HepG2 (cell line): ENCODE measurements at regions not wholly inside any gene's neighbourhood (a gene's known extent, or its start where the extent isn't known, plus 50 kb on each side); places are given as distances from the start of the nearest gene placed in this dataset.

ENCODE experiments used
- ATAC-seq: fragments of 200-7000 bp; cut with Tn5 transposase; 3 replicates; pipeline ENCODE4 v1.9.1; 2020; ENCODE audit warnings: mild to moderate bottlenecking, moderate library complexity
- BruUV-seq: library from RNA; stranded (reverse); fragments of 400-500 nt; replicated peaks from 2 replicates; lab custom pipeline; 2021; lab: Mats Ljungman, UMichigan
- CTCF ChIA-PET: fragments of 300-600 bp; formaldehyde crosslinking; extraction: SDS; loops from one replicate; lab custom pipeline; 2021; ENCODE audit warnings: low total read pairs, inconsistent platforms, low intra/inter-chr PET ratio; lab: Yijun Ruan, JAX
- POLR2A ChIA-PET: fragments of 350-600 bp; sonication (Branson Sonifier 250); formaldehyde crosslinking; loops from one replicate; lab custom pipeline; 2020; ENCODE audit warnings: antibody characterized with exemption, inconsistent platforms; lab: Yijun Ruan, JAX
- DNase-seq: peaks from one replicate; pipeline ENCODE4 v3.0.0-alpha.2; 2015; ENCODE audit warnings: low spot score
- FAIRE-seq: peaks from 3 replicates; lab custom pipeline; 2011; peaks lifted over from hg19 to GRCh38; lab: Jason Lieb, UNC
- H2AFZ ChIP-seq: one replicate; pipeline ENCODE4 v1.6.1; 2011; ENCODE audit warnings: low read length, inconsistent platforms
- H3K27ac ChIP-seq: fragments of 300-600 bp; 3 replicates; pipeline ENCODE4 v1.8.0; 2011; ENCODE audit warnings: mixed run types, mild to moderate bottlenecking, mixed read lengths, low read length, inconsistent platforms; ENCODE audit not compliant: insufficient read depth; ENCODE audit errors: extremely low read length
- H3K27me3 ChIP-seq, 2 experiments: fragments of 200-600 bp in 1 of 2; 2 replicates in 1 of 2; 3 replicates in 1 of 2; pipeline versions ENCODE4 v1.6.0 to v1.8.0; 2011; ENCODE audit warnings: low read length in 2 of 2, mild to moderate bottlenecking in 2 of 2, moderate library complexity in 2 of 2, inconsistent platforms in 1 of 2; ENCODE audit not compliant: insufficient read depth in 2 of 2, control insufficient read depth in 1 of 2
- H3K36me3 ChIP-seq, 2 experiments: fragments of 200-600 bp in 1 of 2; replicated peaks in 1 of 2; 2 replicates in 1 of 2; 3 replicates in 1 of 2; pipeline versions ENCODE4 v1.5.1 to v1.8.0; 2011; ENCODE audit warnings: low read length in 2 of 2, inconsistent platforms in 1 of 2; ENCODE audit not compliant: insufficient read depth in 2 of 2, control insufficient read depth in 1 of 2
- H3K4me1 ChIP-seq: 2 replicates; pipeline ENCODE4 v1.5.1; 2012; ENCODE audit warnings: low read length, inconsistent platforms; ENCODE audit not compliant: insufficient read depth
- H3K4me2 ChIP-seq: 2 replicates; pipeline ENCODE4 v1.6.0; 2011; ENCODE audit warnings: low read depth, low read length, inconsistent platforms
- H3K4me3 ChIP-seq, 3 experiments: fragments of 200-600 bp in 1 of 3; sonication (generic), shearing (Covaris generic) in 1 of 3; replicated peaks in 1 of 3; 2 replicates each; pipeline ENCODE4 v1.5.1; 2011 to 2016; ENCODE audit warnings: low read length in 3 of 3, inconsistent platforms in 2 of 3, low read depth in 2 of 3, mild to moderate bottlenecking in 2 of 3, control low read depth in 1 of 3, mixed read lengths in 1 of 3; ENCODE audit not compliant: insufficient read depth in 1 of 3
- H3K79me2 ChIP-seq: one replicate; pipeline ENCODE4 v1.6.1; 2011; ENCODE audit warnings: low read length, inconsistent platforms; ENCODE audit not compliant: insufficient read depth
- H3K9ac ChIP-seq: 2 replicates; pipeline ENCODE4 v1.6.0; 2011; ENCODE audit warnings: mild to moderate bottlenecking, low read depth, low read length, inconsistent platforms; ENCODE audit not compliant: insufficient read depth
- H3K9me3 ChIP-seq: 2 replicates; pipeline ENCODE4 v1.5.1; 2012; ENCODE audit warnings: mild to moderate bottlenecking, low read length
- H4K20me1 ChIP-seq: 2 replicates; pipeline ENCODE4 v1.6.0; 2011; ENCODE audit warnings: inconsistent platforms, mild to moderate bottlenecking, low read length, moderate library complexity; ENCODE audit not compliant: insufficient read depth
- AFF4 ChIP-seq: sonication (generic); formaldehyde crosslinking; IDR thresholded peaks from 2 replicates; pipeline ENCODE4 v1.4.0; 2020; ENCODE audit warnings: missing genetic modification reagents
- BRCA1 ChIP-seq: sonication (generic); formaldehyde crosslinking; IDR thresholded peaks from 2 replicates; pipeline ENCODE4 v1.4.0; 2020; ENCODE audit warnings: missing genetic modification reagents
- CAMTA2 ChIP-seq: sonication (generic); formaldehyde crosslinking; IDR thresholded peaks from 2 replicates; pipeline ENCODE4 v1.4.0; 2020; ENCODE audit warnings: mild to moderate bottlenecking, missing genetic modification reagents, borderline replicate concordance
- CENPBD1 ChIP-seq: sonication (generic); formaldehyde crosslinking; IDR thresholded peaks from 2 replicates; pipeline ENCODE4 v1.8.0; 2022; ENCODE audit warnings: missing genetic modification reagents, low read depth, mild to moderate bottlenecking, borderline replicate concordance
- IRF9 ChIP-seq: sonication (generic); formaldehyde crosslinking; IDR thresholded peaks from 2 replicates; pipeline ENCODE4 v1.8.0; 2022; ENCODE audit warnings: missing genetic modification reagents, mild to moderate bottlenecking, borderline replicate concordance
- JUN ChIP-seq: sonication (generic); formaldehyde crosslinking; IDR thresholded peaks from 2 replicates; pipeline ENCODE4 v1.4.0; 2020; ENCODE audit warnings: mild to moderate bottlenecking, missing genetic modification reagents
- NCOA2 ChIP-seq: sonication (generic); formaldehyde crosslinking; IDR thresholded peaks from 2 replicates; pipeline ENCODE4 v1.8.0; 2022; ENCODE audit warnings: inconsistent platforms
- SIN3A ChIP-seq: IDR thresholded peaks from 2 replicates; pipeline ENCODE4 v1.6.1; 2011; ENCODE audit warnings: low read depth, mild to moderate bottlenecking, control low read depth, low read length, borderline replicate concordance
- SRSF9 ChIP-seq: fragments of 200-400 bp; formaldehyde crosslinking; IDR thresholded peaks from 2 replicates; pipeline ENCODE4 v1.6.1; 2018; ENCODE audit warnings: borderline replicate concordance, mild to moderate bottlenecking, low read depth, low read length; ENCODE audit not compliant: insufficient read depth, poor library complexity, severe bottlenecking
- TOE1 ChIP-seq: sonication (generic); formaldehyde crosslinking; IDR thresholded peaks from 2 replicates; pipeline ENCODE4 v1.4.0; 2020; ENCODE audit warnings: mild to moderate bottlenecking, missing genetic modification reagents
- ZBTB21 ChIP-seq: sonication (generic); formaldehyde crosslinking; IDR thresholded peaks from 2 replicates; pipeline ENCODE4 v1.4.0; 2020; ENCODE audit warnings: missing genetic modification reagents
- ZBTB7B ChIP-seq: sonication (generic); formaldehyde crosslinking; IDR thresholded peaks from 2 replicates; pipeline ENCODE4 v1.4.0; 2020; ENCODE audit warnings: missing genetic modification reagents
- ZFY ChIP-seq: sonication (generic); formaldehyde crosslinking; IDR thresholded peaks from 2 replicates; pipeline ENCODE4 v1.4.0; 2020; ENCODE audit warnings: missing genetic modification reagents
- ZNF225 ChIP-seq: sonication (generic); formaldehyde crosslinking; IDR thresholded peaks from 2 replicates; pipeline ENCODE4 v1.4.0; 2020; ENCODE audit warnings: mild to moderate bottlenecking, missing genetic modification reagents
- ZNF484 ChIP-seq: sonication (generic); formaldehyde crosslinking; IDR thresholded peaks from 2 replicates; pipeline ENCODE4 v1.5.1; 2020; ENCODE audit warnings: mild to moderate bottlenecking, low read depth, missing genetic modification reagents, borderline replicate concordance
- ZNF563 ChIP-seq: sonication (generic); formaldehyde crosslinking; IDR thresholded peaks from 2 replicates; pipeline ENCODE4 v1.8.0; 2022; ENCODE audit warnings: mild to moderate bottlenecking, moderate library complexity, missing genetic modification reagents
- WGBS: methylation state at CpG from one replicate; pipeline ENCODE4 v1.1.6; 2017; ENCODE audit warnings: low lambda C conversion rate; 5-methylcytosine and 5-hydroxymethylcytosine counted together
- in situ Hi-C: cut with HindIII; loops from 2 replicates; pipeline ENCODE4 v1.10.0; 2017; ENCODE audit warnings: low pct_unique_long_range_greater_than_20kb; ENCODE audit not compliant: extremely low pct_ligation_motif_present
- intact Hi-C: fragments of 100-400 bp; cut with micrococcal nuclease; formaldehyde crosslinking; loops from one replicate; pipeline ENCODE4 v1.10.0; 2022; ENCODE audit not compliant: unreplicated experiment

GRCh38 chr13:54198911-54199310 lies 1170.3 kb downstream of the OLFM4 start:
- Histone ChIP-seq H3K4me1 (no peaks in the 10 kb centered on the region), H3K27me3 (no peaks in the 10 kb centered on the region; a peak in 1 of 5 replicates), H4K20me1 (no peaks in the 10 kb centered on the region), H3K9ac (no peak overlapping the region), H3K36me3 (no peaks in the 10 kb centered on the region), H3K4me2 (no peak overlapping the region), H3K4me3 (no peak overlapping the region)
- POLR2A ChIA-PET = no interaction called here
- DNase-seq = no peak
- ATAC-seq = no peak
- no peak for FAIRE-seq
- CTCF ChIA-PET = no interaction called here
- intact Hi-C loops (no loop called here), in situ Hi-C loops (no loop called here)
- BruUV-seq = no TSS peak
- TF ChIP-seq ZBTB21 (CRISPR knock-in tag) (no peak), NCOA2 (CRISPR knock-in tag) (no peak), IRF9 (CRISPR knock-in tag) (no peak), SIN3A (no peak), ZBTB7B (no peak), ZNF225 (no peak)
- TF ChIP-seq, all 625 proteins: peak for 0
- Histone ChIP-seq H3K9me3 (peaks cover 40% of the 10 kb centered on the region), H3K79me2 (no peaks in the 10 kb centered on the region), H3K27ac (no peak overlapping the region), H2AFZ (no peak overlapping the region)
- WGBS = 4% methylated on average over 2 of the region's 2 CpGs

- Histone ChIP-seq H4K20me1 (no peaks in the 10 kb centered on the region), H3K27ac (no peak overlapping the region), H3K36me3 (no peaks in the 10 kb centered on the region)
- TF ChIP-seq SRSF9 (no peak), JUN (no peak), ZNF563 (CRISPR knock-in tag) (no peak), AFF4 (no peak), ZFY (no peak), CAMTA2 (CRISPR knock-in tag) (no peak), TOE1 (no peak), ZNF484 (CRISPR knock-in tag) (no peak), BRCA1 (CRISPR knock-in tag) (no peak), CENPBD1 (CRISPR knock-in tag) (no peak)
- TF ChIP-seq, all 625 proteins: peak for 0
- H3K9ac ChIP-seq = no peak overlapping the region
- no peak for DNase-seq
- intact Hi-C loops (no loop called here), in situ Hi-C loops (no loop called here)
- 0% methylated on average over 1 of the region's 1 CpG for WGBS
- ChIA-PET POLR2A (no interaction called here), CTCF (no interaction called here)
- peaks cover 65% of the 10 kb centered on the region for H3K9me3 ChIP-seq
- no peaks in the 10 kb centered on the region for H3K79me2 ChIP-seq
- H2AFZ ChIP-seq = no peak overlapping the region
- ATAC-seq = no peak
- H3K4me2 ChIP-seq = no peak overlapping the region
- H3K27me3 ChIP-seq = no peaks in the 10 kb centered on the region
- FAIRE-seq = no peak
- BruUV-seq = no TSS peak
- H3K4me1 ChIP-seq = no peaks in the 10 kb centered on the region
- no peak overlapping the region for H3K4me3 ChIP-seq
Measured at GRCh38 chr13:54206626-54207025, 1178.0 kb downstream of the OLFM4 start.
